MCF 10A (cell line): ENCODE measurements at regions not wholly inside any gene's neighbourhood (a gene's known extent, or its start where the extent isn't known, plus 50 kb on each side); places are given as distances from the start of the nearest gene placed in this dataset.

Experiments
- BruUV-seq: library from RNA; stranded (reverse); fragments of 400-500 nt; replicated peaks from 2 replicates; lab custom pipeline; 2021; lab: Mats Ljungman, UMichigan
- CTCF ChIA-PET: fragments of 300-600 bp; sonication (Branson Sonifier 250); formaldehyde crosslinking; extraction: SDS; loops from one replicate; lab custom pipeline; 2021; ENCODE audit warnings: antibody characterized with exemption, inconsistent platforms; lab: Yijun Ruan, JAX
- POLR2A ChIA-PET: fragments of 300-600, 350-650 bp; sonication (Branson Sonifier 250); formaldehyde crosslinking; extraction: SDS; loops from one replicate; lab custom pipeline; 2020; ENCODE audit warnings: antibody characterized with exemption, inconsistent platforms; lab: Yijun Ruan, JAX
- DNase-seq: peaks from one replicate; pipeline ENCODE4 v3.0.0-alpha.2; 2018; ENCODE audit not compliant: unreplicated experiment
- H3K27ac Mint-ChIP-seq: one replicate; pipeline ENCODE4 v1.8.0; 2022; ENCODE audit warnings: mild to moderate bottlenecking, low read depth, mixed read lengths; ENCODE audit not compliant: unreplicated experiment
- H3K27me3 Mint-ChIP-seq: one replicate; pipeline ENCODE4 v1.8.0; 2022; ENCODE audit warnings: mixed read lengths; ENCODE audit not compliant: insufficient read depth, unreplicated experiment
- H3K36me3 Mint-ChIP-seq: one replicate; pipeline ENCODE4 v1.8.0; 2022; ENCODE audit warnings: mild to moderate bottlenecking, moderate library complexity, mixed read lengths; ENCODE audit not compliant: insufficient read depth, unreplicated experiment
- H3K4me1 Mint-ChIP-seq: one replicate; pipeline ENCODE4 v1.8.0; 2022; ENCODE audit warnings: mixed read lengths; ENCODE audit not compliant: insufficient read depth, unreplicated experiment
- H3K4me3 Mint-ChIP-seq: one replicate; pipeline ENCODE4 v1.8.0; 2022; ENCODE audit warnings: mild to moderate bottlenecking, moderate library complexity, mixed read lengths; ENCODE audit not compliant: unreplicated experiment
- H3K9me3 Mint-ChIP-seq: one replicate; pipeline ENCODE4 v1.8.0; 2022; ENCODE audit warnings: mixed read lengths; ENCODE audit not compliant: unreplicated experiment
- CTCF ChIP-seq: fragments of 200-600 bp; IDR thresholded peaks from one replicate; pipeline ENCODE4 v1.8.0; 2022; ENCODE audit warnings: antibody characterized with exemption, mild to moderate bottlenecking; ENCODE audit not compliant: unreplicated experiment
- intact Hi-C: fragments of 100-400 bp; cut with micrococcal nuclease; formaldehyde crosslinking; loops from 2 replicates; pipeline ENCODE4 v1.14.1; 2022

- Mint-ChIP-seq H3K4me3 (no peak overlapping the region), H3K27ac (no peak overlapping the region), H3K9me3 (peaks cover 10% of the 10 kb centered on the region), H3K36me3 (no peaks in the 10 kb centered on the region), H3K27me3 (no peaks in the 10 kb centered on the region), H3K4me1 (no peaks in the 10 kb centered on the region)
- intact Hi-C loops = no loop called here
- ChIA-PET CTCF (interaction anchor here (0.5 to 1.0 kb wide), 2 partner anchors 46 to 314 kb away, joined by 3 read pairs; no protein-coding TSS in a partner anchor), POLR2A (interaction anchor here (0.6 kb wide), 1 partner anchor 12 kb away, joined by 3 read pairs; no protein-coding TSS in a partner anchor)
- DNase-seq = no peak
- no peak for TF ChIP-seq CTCF
- BruUV-seq = no TSS peak
Observed at GRCh38 chr12:93254911-93255310, 122.8 kb upstream of the NUDT4 start.

- DNase-seq = no peak
- no peak overlapping the region for H3K27ac Mint-ChIP-seq
- H3K9me3 Mint-ChIP-seq = peaks cover 10% of the 10 kb centered on the region
- H3K36me3 Mint-ChIP-seq = no peaks in the 10 kb centered on the region
- no peaks in the 10 kb centered on the region for H3K4me1 Mint-ChIP-seq
- no peaks in the 10 kb centered on the region for H3K27me3 Mint-ChIP-seq
- BruUV-seq = no TSS peak
- ChIA-PET POLR2A (interaction anchor here (1.1 kb wide), 1 partner anchor 120 kb away, joined by 3 read pairs; no protein-coding TSS in a partner anchor), CTCF (interaction anchor here (0.6 kb wide), 1 partner anchor 135 kb away, joined by 3 read pairs; no protein-coding TSS in a partner anchor)
- TF ChIP-seq CTCF = no peak
- intact Hi-C loops = no loop called here
- H3K4me3 Mint-ChIP-seq = no peak overlapping the region
Observed at GRCh38 chr12:93256256-93256969, 121.3 kb upstream of the NUDT4 start.

- no peak for TF ChIP-seq CTCF
- Mint-ChIP-seq H3K27ac (no peak overlapping the region), H3K27me3 (no peaks in the 10 kb centered on the region), H3K4me3 (no peak overlapping the region), H3K4me1 (no peaks in the 10 kb centered on the region), H3K36me3 (no peaks in the 10 kb centered on the region), H3K9me3 (no peaks in the 10 kb centered on the region)
- intact Hi-C loops = no loop called here
- peak; percentile 8 for DNase-seq
- ChIA-PET CTCF (interaction anchor here (0.8 to 1.4 kb wide), 2 partner anchors 14 to 18 kb away, joined by 3 read pairs; no protein-coding TSS in a partner anchor), POLR2A (interaction anchor here (0.6 kb wide), 1 partner anchor 54 kb away, joined by 4 read pairs; no protein-coding TSS in a partner anchor)
- BruUV-seq = no TSS peak
Observed at GRCh38 chr12:93261505-93262094, 116.1 kb upstream of the NUDT4 start.

GRCh38 chr12:93272997-93273396, 104.7 kb upstream of the NUDT4 start:
- no peak for DNase-seq
- Mint-ChIP-seq H3K4me3 (no peak overlapping the region), H3K9me3 (no peaks in the 10 kb centered on the region), H3K36me3 (peaks cover 4% of the 10 kb centered on the region), H3K27me3 (no peaks in the 10 kb centered on the region), H3K4me1 (no peaks in the 10 kb centered on the region), H3K27ac (no peak overlapping the region)
- BruUV-seq = no TSS peak
- POLR2A ChIA-PET = no interaction called here
- intact Hi-C loops = no loop called here
- CTCF ChIA-PET = no interaction called here
- TF ChIP-seq CTCF = no peak
